Left lung (tissue), 4 donors: ENCODE measurements at regions not wholly inside any gene's neighbourhood (a gene's known extent, or its start where the extent isn't known, plus 50 kb on each side); places are given as distances from the start of the nearest gene placed in this dataset.

ENCODE experiments used
- ATAC-seq: fragments of 200-7000 bp; cut with Tn5 transposase; one replicate; pipeline ENCODE4 v1.9.1; 2020; ENCODE audit warnings: moderate library complexity
- DNase-seq, 4 donors: peaks; one replicate each; pipeline ENCODE4 v3.0.0-alpha.2; 2013 to 2020
- H3K27ac ChIP-seq, 2 donors: fragments of 200-600 bp; sonication (generic) in 1 of 2; one replicate each; pipeline versions ENCODE4 v1.5.0 to v1.8.0; 2020 to 2021
- H3K27me3 ChIP-seq, 2 donors: fragments of 200-600 bp; sonication (generic) in 1 of 2; one replicate each; pipeline versions ENCODE4 v1.5.0 to v1.8.0; 2020 to 2021
- H3K36me3 ChIP-seq, 2 donors: fragments of 200-600 bp; sonication (generic) in 1 of 2; one replicate each; pipeline versions ENCODE4 v1.5.0 to v1.8.0; 2020 to 2021
- H3K4me1 ChIP-seq, 2 donors: fragments of 200-600 bp; one replicate each; pipeline ENCODE4 v1.8.0; 2021
- H3K4me3 ChIP-seq, 2 donors: fragments of 200-600 bp; sonication (generic) in 1 of 2; one replicate each; pipeline versions ENCODE4 v1.5.0 to v1.8.0; 2020 to 2021; ENCODE audit warnings: mild to moderate bottlenecking in 1 of 2
- H3K9me3 ChIP-seq, 2 donors: fragments of 200-600 bp; sonication (generic) in 1 of 2; one replicate each; pipeline versions ENCODE4 v1.5.0 to v1.8.0; 2020 to 2021
- intact Hi-C, 2 donors: fragments of 100-400 bp; cut with DNase I; formaldehyde crosslinking; loops; one replicate each; pipeline versions ENCODE4 v1.11.2 to v1.14.2; 2022
- TF ChIP-seq, protein P1 (sequence below), 2 donors: fragments of 200-600 bp; sonication (generic) in 1 of 2; IDR thresholded peaks; one replicate each; pipeline versions ENCODE4 v1.5.0 to v1.8.0; 2021; ENCODE audit warnings: antibody characterized with exemption in 2 of 2
- donor health status: DM: no; HTN: yes; CAD: no.
- donor health status: DM: no; HTN: no; CAD: no.

DNA sequence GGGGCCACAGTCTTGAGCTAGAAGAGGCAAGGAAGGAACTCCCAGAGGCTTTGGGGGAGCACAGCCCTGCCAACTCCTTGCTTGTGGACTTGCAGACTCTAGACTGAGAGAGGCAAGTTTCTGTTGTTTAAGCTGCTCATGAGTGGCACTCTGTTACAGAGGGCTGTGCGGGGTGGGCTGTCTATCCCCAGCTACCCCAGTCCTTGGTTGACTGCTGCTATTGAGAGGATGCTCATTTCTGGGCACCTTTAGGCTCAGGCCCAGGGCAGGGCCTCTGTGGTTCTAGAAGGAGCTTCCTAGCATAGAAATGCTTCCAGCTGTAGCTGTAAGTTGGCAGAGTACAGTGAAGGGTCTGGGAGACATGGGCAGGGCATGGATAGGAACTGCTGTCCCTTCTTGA is 151.3 kb upstream of the GGTLC1 start:
- Histone ChIP-seq H3K9me3 (peaks cover 0 to 8% of the 10 kb centered on the region in 2 donors), H3K27ac (no peak overlapping the region), H3K36me3 (no peaks in the 10 kb centered on the region), H3K27me3 (no peaks in the 10 kb centered on the region), H3K4me3 (no peak overlapping the region), H3K4me1 (no peaks in the 10 kb centered on the region)
- ATAC-seq (no peak), DNase-seq (no peak)
- TF ChIP-seq, protein P1, sequence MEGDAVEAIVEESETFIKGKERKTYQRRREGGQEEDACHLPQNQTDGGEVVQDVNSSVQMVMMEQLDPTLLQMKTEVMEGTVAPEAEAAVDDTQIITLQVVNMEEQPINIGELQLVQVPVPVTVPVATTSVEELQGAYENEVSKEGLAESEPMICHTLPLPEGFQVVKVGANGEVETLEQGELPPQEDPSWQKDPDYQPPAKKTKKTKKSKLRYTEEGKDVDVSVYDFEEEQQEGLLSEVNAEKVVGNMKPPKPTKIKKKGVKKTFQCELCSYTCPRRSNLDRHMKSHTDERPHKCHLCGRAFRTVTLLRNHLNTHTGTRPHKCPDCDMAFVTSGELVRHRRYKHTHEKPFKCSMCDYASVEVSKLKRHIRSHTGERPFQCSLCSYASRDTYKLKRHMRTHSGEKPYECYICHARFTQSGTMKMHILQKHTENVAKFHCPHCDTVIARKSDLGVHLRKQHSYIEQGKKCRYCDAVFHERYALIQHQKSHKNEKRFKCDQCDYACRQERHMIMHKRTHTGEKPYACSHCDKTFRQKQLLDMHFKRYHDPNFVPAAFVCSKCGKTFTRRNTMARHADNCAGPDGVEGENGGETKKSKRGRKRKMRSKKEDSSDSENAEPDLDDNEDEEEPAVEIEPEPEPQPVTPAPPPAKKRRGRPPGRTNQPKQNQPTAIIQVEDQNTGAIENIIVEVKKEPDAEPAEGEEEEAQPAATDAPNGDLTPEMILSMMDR (IDR thresholded peaks at IDR 0.05) = no peak
- intact Hi-C loops = no loop called here

DNA sequence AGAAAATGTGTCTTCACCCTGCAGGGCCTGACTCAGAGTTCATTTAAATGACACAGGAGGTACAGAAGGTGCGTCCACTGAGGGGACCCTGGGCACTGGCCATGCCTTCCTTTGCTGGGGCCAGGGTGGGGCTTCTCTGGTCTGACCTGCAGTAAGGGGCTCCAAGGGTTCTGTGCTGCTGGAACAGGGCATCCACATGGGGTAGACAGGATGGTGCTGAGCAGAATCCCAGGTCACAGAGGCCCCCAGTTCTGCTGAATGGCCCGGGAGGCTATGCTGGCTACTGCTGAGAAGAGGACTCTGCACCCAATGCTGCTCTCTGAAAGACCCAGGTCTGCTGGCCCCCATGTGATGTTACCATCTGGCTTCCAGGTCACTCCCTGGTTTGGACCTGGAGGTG is 150.4 kb upstream of the GGTLC1 start:
- H3K4me1 ChIP-seq = no peaks in the 10 kb centered on the region
- DNase-seq (no peak), ATAC-seq (no peak)
- intact Hi-C loops = no loop called here
- no peak overlapping the region for H3K4me3 ChIP-seq
- no peaks in the 10 kb centered on the region for H3K36me3 ChIP-seq
- TF ChIP-seq, protein P1 (IDR thresholded peaks at IDR 0.05) = no peak
- H3K27me3 ChIP-seq = no peaks in the 10 kb centered on the region
- peaks cover 0 to 8% of the 10 kb centered on the region in 2 donors for H3K9me3 ChIP-seq
- H3K27ac ChIP-seq = no peak overlapping the region

DNA sequence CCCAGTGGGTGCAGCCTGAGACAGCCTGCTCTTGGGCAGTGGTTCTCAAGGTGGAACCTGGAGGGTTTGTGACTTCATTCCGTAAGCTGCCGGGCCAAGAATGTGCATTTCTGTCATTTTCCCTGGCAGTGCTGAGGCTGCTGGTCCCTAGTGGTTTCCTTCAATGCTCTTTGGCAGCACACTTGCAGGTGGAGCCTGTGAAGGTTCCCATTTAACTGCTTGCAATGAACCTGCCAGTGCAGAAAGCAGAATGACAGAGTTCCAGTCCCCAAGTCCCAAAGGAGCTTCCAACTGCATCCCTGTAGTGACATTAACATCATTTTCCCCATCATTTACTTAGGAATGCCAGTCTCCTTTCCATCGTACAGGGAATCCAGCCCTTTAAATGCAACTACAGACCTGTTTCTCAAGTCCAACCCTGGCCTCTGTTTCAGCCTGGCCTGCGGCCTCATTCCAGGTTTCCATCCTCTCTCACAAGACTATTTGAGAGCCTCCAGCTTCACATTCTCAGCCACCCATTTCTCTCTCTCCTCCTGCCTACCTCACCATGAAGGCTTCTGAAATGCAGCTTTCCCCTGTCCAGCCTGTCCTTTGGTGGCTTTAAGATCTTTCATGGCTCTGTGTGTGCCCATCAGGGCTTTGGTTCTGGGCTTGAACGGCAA is 149.7 kb upstream of the GGTLC1 start:
- Histone ChIP-seq H3K4me1 (no peaks in the 10 kb centered on the region), H3K36me3 (no peaks in the 10 kb centered on the region), H3K4me3 (no peak overlapping the region), H3K27ac (no peak overlapping the region), H3K9me3 (peaks cover 0 to 8% of the 10 kb centered on the region in 2 donors), H3K27me3 (no peaks in the 10 kb centered on the region)
- no peak for ATAC-seq
- intact Hi-C loops = no loop called here
- TF ChIP-seq, protein P1 (IDR thresholded peaks at IDR 0.05) = no peak
- no peak for DNase-seq

DNA sequence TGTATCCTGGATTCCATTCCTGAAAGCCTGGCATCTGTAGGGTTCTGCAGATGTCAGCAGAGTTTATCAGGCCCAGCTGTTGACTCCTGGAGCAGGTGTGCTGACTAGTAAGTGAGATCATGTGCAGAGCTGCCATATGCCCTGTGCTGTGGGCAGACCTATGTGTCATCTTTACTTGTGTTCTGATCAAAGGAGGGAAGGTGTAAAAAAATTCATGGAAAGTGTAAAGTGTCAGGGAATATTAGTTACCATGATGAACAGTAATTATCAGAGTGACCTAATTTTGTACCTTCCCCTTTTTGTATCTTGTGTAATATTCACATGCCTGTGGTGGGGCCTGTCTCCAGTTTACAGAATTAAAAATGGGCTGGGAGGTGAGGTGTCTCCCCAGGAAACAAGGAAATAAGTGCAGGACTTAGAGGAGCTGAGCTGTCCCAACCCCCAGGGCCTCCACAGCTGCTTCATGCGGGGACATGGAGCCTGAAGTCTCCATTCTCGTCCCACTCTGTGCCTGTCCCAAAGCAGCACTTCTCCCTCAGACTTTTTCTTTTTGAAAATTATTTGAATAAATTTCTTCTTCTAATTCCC is 148.2 kb upstream of the GGTLC1 start:
- ATAC-seq = no peak
- TF ChIP-seq, protein P1 (IDR thresholded peaks at IDR 0.05) = no peak
- intact Hi-C loops = no loop called here
- H3K36me3 ChIP-seq = no peaks in the 10 kb centered on the region
- H3K27me3 ChIP-seq = no peaks in the 10 kb centered on the region
- H3K4me1 ChIP-seq = no peaks in the 10 kb centered on the region
- no peak overlapping the region for H3K27ac ChIP-seq
- H3K4me3 ChIP-seq = no peak overlapping the region
- DNase-seq = no peak
- H3K9me3 ChIP-seq = peaks cover 0 to 8% of the 10 kb centered on the region in 2 donors

DNA sequence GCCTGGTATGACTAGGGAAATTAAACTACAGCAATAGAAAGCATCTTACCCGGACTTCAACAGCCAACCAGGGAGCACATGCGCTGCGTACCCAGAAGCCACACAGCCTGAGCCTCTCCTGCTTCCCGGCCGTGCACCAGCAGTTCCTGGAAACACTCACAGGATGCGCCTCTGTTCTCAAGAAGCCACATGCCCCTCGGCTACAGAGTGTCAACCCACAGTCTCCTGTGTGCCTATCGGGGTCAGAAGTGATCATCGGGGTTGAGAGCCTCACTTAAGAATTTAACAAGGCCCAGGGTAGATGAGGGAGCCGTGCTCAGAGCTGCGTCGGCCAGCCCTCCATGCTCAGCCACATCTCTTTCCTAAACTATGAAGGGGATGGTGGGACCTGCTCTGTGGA is 147.2 kb upstream of the GGTLC1 start:
- no peaks in the 10 kb centered on the region for H3K27me3 ChIP-seq
- H3K36me3 ChIP-seq = no peaks in the 10 kb centered on the region
- H3K4me1 ChIP-seq = no peaks in the 10 kb centered on the region
- DNase-seq = no peak
- intact Hi-C loops = no loop called here
- H3K27ac ChIP-seq = no peak overlapping the region
- H3K9me3 ChIP-seq = peaks cover 0 to under 1% of the 10 kb centered on the region in 2 donors
- ATAC-seq = no peak
- no peak overlapping the region for H3K4me3 ChIP-seq
- TF ChIP-seq, protein P1 (IDR thresholded peaks at IDR 0.05) = no peak
